ENCODE measurements at regions not wholly inside any gene's neighbourhood (a gene's known extent, or its start where the extent isn't known, plus 50 kb on each side); places are given as distances from the start of the nearest gene placed in this dataset.

GRCh38 chr10:106313041-106313440 lies 851.5 kb downstream of the SORCS1 start:
- Histone ChIP-seq H4K20me1 (ENCODE audit: control insufficient read depth, extremely low read depth, insufficient read depth, low read length) (no peaks in the 10 kb centered on the region), H3K4me1 (ENCODE audit: control insufficient read depth, extremely low read depth, insufficient read depth, low read length) (no peaks in the 10 kb centered on the region), H3K27ac (ENCODE audit: control insufficient read depth, insufficient read depth, low read length) (no peak overlapping the region), H3K79me2 (ENCODE audit: control insufficient read depth, insufficient read depth, low read length) (no peaks in the 10 kb centered on the region), H2AFZ (ENCODE audit: control insufficient read depth, low read length) (no peak overlapping the region), H3K9me1 (ENCODE audit: control insufficient read depth, extremely low read depth, insufficient read depth, low read length) (no peaks in the 10 kb centered on the region), H3K9me3 (ENCODE audit: control insufficient read depth, low read depth, low read length) (no peaks in the 10 kb centered on the region), H3K9ac (ENCODE audit: control insufficient read depth, extremely low read depth, insufficient read depth, low read length) (no peak overlapping the region), H3K27me3 (ENCODE audit: control insufficient read depth, extremely low read depth, insufficient read depth, low read length) (no peaks in the 10 kb centered on the region), H3K36me3 (ENCODE audit: control insufficient read depth in 2 of 2, extremely low read depth in 1 of 2, insufficient read depth in 2 of 2, low read length in 2 of 2) (no peaks in the 10 kb centered on the region), H3K4me3 (ENCODE audit: control insufficient read depth in 2 of 3, extremely low read depth in 1 of 3, insufficient read depth in 2 of 3, low read depth in 1 of 3, low read length in 3 of 3) (no peak overlapping the region), H3K4me2 (ENCODE audit: control insufficient read depth, extremely low read depth, insufficient read depth, low read depth, low read length) (no peak overlapping the region)
- TF ChIP-seq CTCF (optimal IDR thresholded peaks at IDR 0.05 in 1 of 3, IDR thresholded peaks at IDR 0.05 in 1 of 3, conservative IDR thresholded peaks at IDR 0.05 in 1 of 3; ENCODE audit: extremely low read depth in 1 of 3, insufficient read depth in 2 of 3, low read length in 3 of 3) (no peak), EZH2 (IDR thresholded peaks at IDR 0.05; ENCODE audit: low read length) (no peak)
- no peak for FAIRE-seq
- no peak for DNase-seq (ENCODE audit: low read depth, low spot score)
- dilution Hi-C loops (cut with MboI; ENCODE audit: extremely low pct_ligation_motif_present, low sequenced_read_pairs), result no loop called here

GRCh38 chr10:106312087-106312486 lies 852.4 kb downstream of the SORCS1 start:
- H3K27ac ChIP-seq (ENCODE audit: control insufficient read depth, insufficient read depth, low read length), result no peak overlapping the region
- H3K4me3 ChIP-seq (ENCODE audit: control insufficient read depth in 2 of 3, extremely low read depth in 1 of 3, insufficient read depth in 2 of 3, low read depth in 1 of 3, low read length in 3 of 3), result no peak overlapping the region
- H3K79me2 ChIP-seq (ENCODE audit: control insufficient read depth, insufficient read depth, low read length), result no peaks in the 10 kb centered on the region
- dilution Hi-C loops (cut with MboI; ENCODE audit: extremely low pct_ligation_motif_present, low sequenced_read_pairs), result no loop called here
- no peaks in the 10 kb centered on the region for H3K9me1 ChIP-seq (ENCODE audit: control insufficient read depth, extremely low read depth, insufficient read depth, low read length)
- no peak for FAIRE-seq
- H3K9me3 ChIP-seq (ENCODE audit: control insufficient read depth, low read depth, low read length), result no peaks in the 10 kb centered on the region
- H3K4me2 ChIP-seq (ENCODE audit: control insufficient read depth, extremely low read depth, insufficient read depth, low read depth, low read length), result no peak overlapping the region
- no peak for TF ChIP-seq CTCF (optimal IDR thresholded peaks at IDR 0.05 in 1 of 3, IDR thresholded peaks at IDR 0.05 in 1 of 3, conservative IDR thresholded peaks at IDR 0.05 in 1 of 3; ENCODE audit: extremely low read depth in 1 of 3, insufficient read depth in 2 of 3, low read length in 3 of 3)
- TF ChIP-seq EZH2 (IDR thresholded peaks at IDR 0.05; ENCODE audit: low read length), result no peak
- no peak overlapping the region for H2AFZ ChIP-seq (ENCODE audit: control insufficient read depth, low read length)
- H4K20me1 ChIP-seq (ENCODE audit: control insufficient read depth, extremely low read depth, insufficient read depth, low read length), result no peaks in the 10 kb centered on the region
- DNase-seq (ENCODE audit: low read depth, low spot score), result no peak
- no peaks in the 10 kb centered on the region for H3K36me3 ChIP-seq (ENCODE audit: control insufficient read depth in 2 of 2, extremely low read depth in 1 of 2, insufficient read depth in 2 of 2, low read length in 2 of 2)
- H3K27me3 ChIP-seq (ENCODE audit: control insufficient read depth, extremely low read depth, insufficient read depth, low read length), result no peaks in the 10 kb centered on the region
- H3K4me1 ChIP-seq (ENCODE audit: control insufficient read depth, extremely low read depth, insufficient read depth, low read length), result no peaks in the 10 kb centered on the region
- no peak overlapping the region for H3K9ac ChIP-seq (ENCODE audit: control insufficient read depth, extremely low read depth, insufficient read depth, low read length)

All from keratinocyte (primary cell).